IMR-90 (cell line): ENCODE measurements at regions not wholly inside any gene's neighbourhood (a gene's known extent, or its start where the extent isn't known, plus 50 kb on each side); places are given as distances from the start of the nearest gene placed in this dataset.

Experiments
- ATAC-seq: fragments of 200-7000 bp; cut with Tn5 transposase; 2 replicates; pipeline ENCODE4 v1.9.1; 2020; ENCODE audit warnings: low read depth, mild to moderate bottlenecking, moderate library complexity
- BruUV-seq: library from RNA; stranded (reverse); fragments of 400-500 nt; replicated peaks from 2 replicates; lab custom pipeline; 2021; lab: Mats Ljungman, UMichigan
- CTCF ChIA-PET: fragments of 300-600 bp; formaldehyde crosslinking; extraction: SDS; loops from one replicate; lab custom pipeline; 2021; ENCODE audit warnings: antibody characterized with exemption; lab: Yijun Ruan, JAX
- POLR2A ChIA-PET: fragments of 300-600 bp; sonication (Branson Sonifier 250); formaldehyde crosslinking; loops from one replicate; lab custom pipeline; 2022; ENCODE audit warnings: antibody characterized with exemption; ENCODE audit not compliant: unreplicated experiment; lab: Charles Lee
- DNase-seq: peaks from one replicate; pipeline ENCODE4 v3.0.0; 2013
- H2AFZ ChIP-seq: replicated peaks from 2 replicates; pipeline ENCODE3; 2013; ENCODE audit warnings: low read length, mild to moderate bottlenecking; ENCODE audit not compliant: poor library complexity
- H2AK5ac ChIP-seq: 2 replicates; pipeline ENCODE4 v1.6.1; 2013; ENCODE audit warnings: low read depth, low read length, inconsistent platforms
- H2AK9ac ChIP-seq: replicated peaks from 2 replicates; pipeline ENCODE3; 2013; ENCODE audit warnings: mild to moderate bottlenecking, low read depth, low read length, moderate library complexity; ENCODE audit not compliant: poor library complexity
- H2BK120ac ChIP-seq: 2 replicates; pipeline ENCODE4 v1.6.1; 2013; ENCODE audit warnings: low read depth, low read length, inconsistent platforms
- H2BK15ac ChIP-seq: 3 replicates; pipeline ENCODE4 v1.6.1; 2013; ENCODE audit warnings: low read depth, low read length, inconsistent platforms
- H2BK20ac ChIP-seq: 2 replicates; pipeline ENCODE4 v1.6.1; 2013; ENCODE audit warnings: low read depth, mild to moderate bottlenecking, inconsistent platforms, low read length, moderate library complexity
- H2BK5ac ChIP-seq: 2 replicates; pipeline ENCODE4 v1.6.1; 2013; ENCODE audit warnings: mild to moderate bottlenecking, low read depth, low read length, inconsistent platforms; ENCODE audit not compliant: poor library complexity, severe bottlenecking
- H3K14ac ChIP-seq: replicated peaks from 2 replicates; pipeline ENCODE4 v1.6.1; 2013; ENCODE audit warnings: low read depth, low read length, inconsistent platforms
- H3K18ac ChIP-seq: 2 replicates; pipeline ENCODE4 v1.6.1; 2013; ENCODE audit warnings: low read depth, low read length, control low read depth
- H3K23ac ChIP-seq: 2 replicates; pipeline ENCODE4 v1.6.1; 2013; ENCODE audit warnings: low read depth, low read length, inconsistent platforms
- H3K27ac ChIP-seq: 2 replicates; pipeline ENCODE4 v1.5.1; 2013; ENCODE audit warnings: mild to moderate bottlenecking, control low read depth, low read length; ENCODE audit not compliant: insufficient read depth
- H3K27me3 ChIP-seq: 2 replicates; pipeline ENCODE4 v1.6.1; 2013; ENCODE audit warnings: low read length; ENCODE audit not compliant: control insufficient read depth, insufficient read depth
- H3K36me3 ChIP-seq: 2 replicates; pipeline ENCODE4 v1.6.1; 2013; ENCODE audit warnings: low read length, mixed read lengths; ENCODE audit not compliant: control insufficient read depth, insufficient read depth
- H3K4ac ChIP-seq: 2 replicates; pipeline ENCODE4 v1.6.1; 2013; ENCODE audit warnings: low read depth, low read length, inconsistent platforms
- H3K4me1 ChIP-seq: 2 replicates; pipeline ENCODE4 v1.6.1; 2013; ENCODE audit warnings: low read length, mixed read lengths; ENCODE audit not compliant: control insufficient read depth, insufficient read depth
- H3K4me2 ChIP-seq: 2 replicates; pipeline ENCODE4 v1.6.1; 2013; ENCODE audit warnings: low read depth, mild to moderate bottlenecking, control low read depth, low read length, moderate library complexity
- H3K4me3 ChIP-seq: 2 replicates; pipeline ENCODE4 v1.5.1; 2013; ENCODE audit warnings: low read depth, mild to moderate bottlenecking, control low read depth, low read length, moderate library complexity; ENCODE audit not compliant: insufficient read depth
- H3K56ac ChIP-seq: 2 replicates; pipeline ENCODE4 v1.6.1; 2013; ENCODE audit warnings: low read length, inconsistent platforms; ENCODE audit not compliant: insufficient read depth; ENCODE audit errors: extremely low read depth
- H3K79me1 ChIP-seq, 2 experiments: 2 replicates each; pipeline ENCODE4 v1.6.1; 2013; ENCODE audit warnings: low read length in 2 of 2, inconsistent platforms in 1 of 2, low read depth in 1 of 2
- H3K9ac ChIP-seq: 2 replicates; pipeline ENCODE4 v1.6.1; 2013; ENCODE audit warnings: low read depth, low read length, control low read depth
- H3K9me1 ChIP-seq: 2 replicates; pipeline ENCODE4 v1.6.1; 2013; ENCODE audit warnings: low read length, inconsistent platforms; ENCODE audit not compliant: insufficient read depth
- H3K9me3 ChIP-seq: 2 replicates; pipeline ENCODE4 v1.6.1; 2013; ENCODE audit warnings: low read length; ENCODE audit not compliant: control insufficient read depth, insufficient read depth
- H4K20me1 ChIP-seq: 2 replicates; pipeline ENCODE4 v1.6.1; 2013; ENCODE audit warnings: low read length, inconsistent platforms; ENCODE audit not compliant: insufficient read depth
- H4K5ac ChIP-seq: 2 replicates; pipeline ENCODE4 v1.6.1; 2013; ENCODE audit warnings: mild to moderate bottlenecking, low read depth, low read length, control low read depth
- H4K8ac ChIP-seq, 2 experiments: 2 replicates each; pipeline ENCODE4 v1.6.1; 2013; ENCODE audit warnings: low read depth in 2 of 2, low read length in 2 of 2, control low read depth in 1 of 2, inconsistent platforms in 1 of 2
- H4K91ac ChIP-seq: 2 replicates; pipeline ENCODE4 v1.6.1; 2013; ENCODE audit warnings: low read depth, low read length, inconsistent platforms; ENCODE audit not compliant: insufficient read depth
- BHLHE40 ChIP-seq: fragments of 150-350 bp; IDR thresholded peaks from 2 replicates; pipeline ENCODE4 v1.6.1; 2016; ENCODE audit warnings: mild to moderate bottlenecking, low read depth, low read length
- CEBPB ChIP-seq: IDR thresholded peaks from 2 replicates; pipeline ENCODE4 v1.6.1; 2012; ENCODE audit warnings: low read depth, low read length, improper control_type of control experiment
- CHD1 ChIP-seq: IDR thresholded peaks from 2 replicates; pipeline ENCODE4 v1.6.1; 2012; ENCODE audit warnings: low read depth, low read length, improper control_type of control experiment
- CTCF ChIP-seq: conservative IDR thresholded peaks from 2 replicates; pipeline ENCODE4 v1.5.1; 2012; ENCODE audit warnings: mild to moderate bottlenecking, low read depth, low read length, improper control_type of control experiment
- MAFK ChIP-seq: IDR thresholded peaks from 2 replicates; pipeline ENCODE4 v1.6.1; 2012; ENCODE audit warnings: low read depth, low read length, improper control_type of control experiment
- MAZ ChIP-seq: IDR thresholded peaks from 2 replicates; pipeline ENCODE4 v1.6.1; 2012; ENCODE audit warnings: low read depth, mild to moderate bottlenecking, low read length, improper control_type of control experiment, moderate library complexity, borderline replicate concordance
- MXI1 ChIP-seq: IDR thresholded peaks from 2 replicates; pipeline ENCODE4 v1.6.1; 2012; ENCODE audit warnings: low read depth, mild to moderate bottlenecking, low read length, moderate library complexity, borderline replicate concordance
- NFE2L2 ChIP-seq: fragments of 150-350 bp; IDR thresholded peaks from 2 replicates; pipeline ENCODE4 v1.6.1; 2016; ENCODE audit warnings: low read depth, mild to moderate bottlenecking, low read length
- POLR2A ChIP-seq: IDR thresholded peaks from 2 replicates; pipeline ENCODE4 v1.6.1; 2012; ENCODE audit warnings: mild to moderate bottlenecking, low read depth, low read length
- RAD21 ChIP-seq: IDR thresholded peaks from 2 replicates; pipeline ENCODE4 v1.6.1; 2012; ENCODE audit warnings: low read length, improper control_type of control experiment
- RCOR1 ChIP-seq: IDR thresholded peaks from 2 replicates; pipeline ENCODE4 v1.6.1; 2012; ENCODE audit warnings: mild to moderate bottlenecking, low read length, improper control_type of control experiment; ENCODE audit not compliant: insufficient replicate concordance
- SMC3 ChIP-seq: fragments of 150-350 bp; IDR thresholded peaks from 2 replicates; pipeline ENCODE4 v1.6.1; 2016; ENCODE audit warnings: low read depth, mild to moderate bottlenecking, antibody characterized with exemption, low read length, moderate library complexity
- WGBS, 2 experiments: methylation state at CpG; one replicate each; pipeline versions ENCODE4 v1.1.5 to v1.1.7; 2013; ENCODE audit warnings: missing lambda C conversion rate in 2 of 2; ENCODE audit not compliant: insufficient read length in 1 of 2; ENCODE audit errors: extremely low coverage in 2 of 2; 5-methylcytosine and 5-hydroxymethylcytosine counted together
- dilution Hi-C: fragments of 300-500 bp; cut with HindIII; formaldehyde crosslinking; loops from one replicate; pipeline ENCODE4 v1.14.3; 2018; ENCODE audit warnings: low sequenced_read_pairs; ENCODE audit not compliant: unreplicated experiment
- in situ Hi-C: fragments of 300-500 bp; cut with MboI; formaldehyde crosslinking; loops from 3 replicates; pipeline ENCODE4 v1.14.3; 2019; ENCODE audit warnings: low sequenced_read_pairs, inconsistent platforms, mixed read lengths
- intact Hi-C: fragments of 100-400 bp; cut with micrococcal nuclease; formaldehyde crosslinking; loops from 2 replicates; pipeline ENCODE4 v1.10.0; 2022
- TF ChIP-seq, protein P1 (sequence below): fragments of 150-350 bp; IDR thresholded peaks from 2 replicates; pipeline ENCODE4 v1.6.1; 2017; ENCODE audit warnings: mild to moderate bottlenecking, antibody characterized with exemption, low read length, low read depth

GRCh38 chr13:48817166-48817802 is 158.4 kb upstream of the FNDC3A start (continued):
- TF ChIP-seq MAFK, result no peak

- Histone ChIP-seq H3K9me1 (peaks cover 3% of the 10 kb centered on the region), H4K5ac (peak overlapping the region; percentile 30), H3K79me1 (no peaks in the 10 kb centered on the region), H3K56ac (no peak overlapping the region; the same call in 1 of the 2 replicates), H3K9me3 (no peaks in the 10 kb centered on the region), H3K23ac (peak overlapping the region; percentile 55), H3K4me1 (peaks cover 12% of the 10 kb centered on the region), H2BK5ac (peak overlapping the region; percentile 87), H3K4me3 (no peak overlapping the region), H3K18ac (peak overlapping the region; percentile 94; the same call in 1 of the 2 replicates), H2AK9ac (no peak overlapping the region), H2BK120ac (peak overlapping the region; percentile 49), H3K27ac (peak overlapping the region; percentile 76), H2AFZ (peak overlapping the region; percentile 21), H3K4me2 (peak overlapping the region; percentile 3), H4K91ac (peak overlapping the region; percentile 84), H3K4ac (peak overlapping the region; percentile 56), H3K14ac (peak overlapping the region; percentile 8), H2BK15ac (peak overlapping the region; percentile 85; the same call in 2 of the 3 replicates), H3K27me3 (no peaks in the 10 kb centered on the region), H4K20me1 (peaks cover 3% of the 10 kb centered on the region; the same call in 1 of the 2 replicates), H3K36me3 (no peaks in the 10 kb centered on the region), H3K9ac (no peak overlapping the region), H2AK5ac (peak overlapping the region; percentile 95), H4K8ac (peak overlapping the region; percentile 41 to 80; a peak in 3 of 4 replicates), H2BK20ac (peak overlapping the region; percentile 94)
- no TSS peak for BruUV-seq
- intact Hi-C loops (no loop called here), in situ Hi-C loops (no loop called here), dilution Hi-C loops (no loop called here)
- ATAC-seq (peak; percentile 94), DNase-seq (peak; percentile 98)
- 100% methylated on average over 1 of the region's 3 CpGs; no CpG with 5 or more reads in 1 of the 2 experiments for WGBS, 2 experiments
- ChIA-PET POLR2A (no interaction called here), CTCF (no interaction called here)
- no peak for TF ChIP-seq BHLHE40
- no peak for TF ChIP-seq MXI1
- TF ChIP-seq, protein P1, sequence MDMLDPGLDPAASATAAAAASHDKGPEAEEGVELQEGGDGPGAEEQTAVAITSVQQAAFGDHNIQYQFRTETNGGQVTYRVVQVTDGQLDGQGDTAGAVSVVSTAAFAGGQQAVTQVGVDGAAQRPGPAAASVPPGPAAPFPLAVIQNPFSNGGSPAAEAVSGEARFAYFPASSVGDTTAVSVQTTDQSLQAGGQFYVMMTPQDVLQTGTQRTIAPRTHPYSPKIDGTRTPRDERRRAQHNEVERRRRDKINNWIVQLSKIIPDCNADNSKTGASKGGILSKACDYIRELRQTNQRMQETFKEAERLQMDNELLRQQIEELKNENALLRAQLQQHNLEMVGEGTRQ, result 0 out of 2 replicates have a peak, but pooled peaks have one; percentile 7
- no peak for TF ChIP-seq MAZ
- no peak for TF ChIP-seq POLR2A
- no peak for TF ChIP-seq CTCF
- peak; percentile 19; the same call in 1 of the 2 replicates for TF ChIP-seq RAD21
- TF ChIP-seq CHD1, result no peak
- no peak for TF ChIP-seq SMC3
- no peak for TF ChIP-seq NFE2L2
- TF ChIP-seq RCOR1, result no peak
- TF ChIP-seq CEBPB, result peak; percentile 90
Observed at GRCh38 chr13:48818495-48819356, 157.0 kb upstream of the FNDC3A start.
